GM11168 (cell line): ENCODE measurements at regions not wholly inside any gene's neighbourhood (a gene's known extent, or its start where the extent isn't known, plus 50 kb on each side); places are given as distances from the start of the nearest gene placed in this dataset.
"Not testable (repeated sequence)": the region's sequence is repeated elsewhere in the genome, so short reads cannot be mapped to it uniquely, and the experiment has no call there.

Source experiments
- in situ Hi-C: fragments of 300-500 bp; cut with MboI; formaldehyde crosslinking; loops from one replicate; pipeline ENCODE4 v1.12.0; 2022; ENCODE audit warnings: low sequenced_read_pairs; ENCODE audit not compliant: unreplicated experiment

DNA sequence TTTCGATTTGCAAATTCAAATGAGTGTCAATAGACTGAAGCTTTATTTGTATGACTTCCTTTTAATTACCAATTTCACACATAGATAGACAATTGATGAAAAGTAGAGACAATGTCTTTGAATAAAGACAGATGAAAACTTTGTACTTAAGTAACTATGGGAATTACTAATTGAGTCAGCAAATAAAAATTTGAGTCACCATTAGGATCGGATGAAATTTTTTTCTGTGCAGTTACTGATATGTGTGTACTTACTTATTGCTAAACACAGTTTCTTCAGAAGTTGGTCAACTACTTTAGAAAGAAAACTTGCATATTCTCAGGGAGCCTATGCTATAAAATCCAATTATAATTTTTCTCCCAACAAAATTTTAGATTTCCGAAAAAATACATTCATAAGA lies 224.9 kb upstream of the SLC16A7 start:
- in situ Hi-C loops, result no loop called here

DNA sequence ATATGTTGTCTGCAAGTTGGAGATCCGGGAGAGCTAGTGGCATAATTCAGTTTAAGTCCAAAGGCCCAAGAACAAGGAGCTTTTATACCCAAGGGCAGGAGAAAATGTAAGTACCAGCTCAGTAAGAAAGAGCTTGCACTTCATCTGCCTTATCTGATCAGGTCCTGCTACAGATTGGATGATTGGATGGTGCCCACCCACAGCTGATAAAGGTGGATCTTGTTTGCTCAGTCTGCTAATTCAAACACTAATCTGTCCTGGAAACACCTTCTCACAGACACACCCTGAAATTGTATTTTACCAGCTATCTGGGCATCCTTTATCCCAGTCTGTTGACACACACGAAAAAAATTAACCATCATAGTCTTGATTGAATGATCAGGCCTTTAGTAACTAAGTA lies 230.7 kb upstream of the SLC16A7 start:
- in situ Hi-C loops, result no loop called here

DNA sequence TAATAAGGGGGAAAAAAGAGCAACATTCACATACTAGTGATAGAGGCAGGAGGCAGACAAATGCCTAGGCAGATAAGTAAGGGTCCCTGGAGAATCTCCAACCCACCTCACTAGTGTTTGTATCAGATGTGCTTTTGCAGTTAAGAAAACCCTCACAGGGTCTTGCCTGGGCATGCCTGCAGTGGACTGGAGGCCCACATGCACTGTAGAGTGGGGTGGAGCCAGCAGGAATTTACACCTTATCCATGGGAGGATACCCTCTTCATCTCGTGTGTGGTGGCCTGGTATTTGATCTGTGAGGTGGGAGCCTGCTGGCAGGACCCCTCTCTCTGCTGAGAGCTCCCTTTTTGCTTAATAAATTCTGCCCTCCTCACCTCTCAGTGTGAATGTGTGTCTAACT lies 238.0 kb upstream of the SLC16A7 start:
- in situ Hi-C loops, result no loop called here

DNA sequence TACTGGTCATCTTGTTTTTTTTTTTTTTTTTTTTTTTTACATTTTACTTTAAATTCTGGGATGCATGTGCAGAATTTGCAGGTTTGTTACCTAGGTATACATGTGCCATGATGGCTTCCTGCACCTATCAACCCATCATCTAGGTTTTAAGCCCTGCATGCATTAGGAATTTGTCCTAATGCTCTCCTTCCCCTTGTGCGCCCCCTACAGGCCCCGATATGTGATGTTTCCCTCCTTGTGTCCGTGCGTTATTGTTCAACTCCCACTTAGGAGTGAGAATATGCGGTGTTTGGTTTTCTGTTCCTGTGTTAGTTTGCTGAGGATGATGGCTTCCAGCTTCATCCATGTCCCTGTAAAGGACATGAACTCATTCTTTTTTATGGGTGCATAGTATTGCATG lies 249.6 kb upstream of the SLC16A7 start:
- in situ Hi-C loops, result not testable (repeated sequence)

DNA sequence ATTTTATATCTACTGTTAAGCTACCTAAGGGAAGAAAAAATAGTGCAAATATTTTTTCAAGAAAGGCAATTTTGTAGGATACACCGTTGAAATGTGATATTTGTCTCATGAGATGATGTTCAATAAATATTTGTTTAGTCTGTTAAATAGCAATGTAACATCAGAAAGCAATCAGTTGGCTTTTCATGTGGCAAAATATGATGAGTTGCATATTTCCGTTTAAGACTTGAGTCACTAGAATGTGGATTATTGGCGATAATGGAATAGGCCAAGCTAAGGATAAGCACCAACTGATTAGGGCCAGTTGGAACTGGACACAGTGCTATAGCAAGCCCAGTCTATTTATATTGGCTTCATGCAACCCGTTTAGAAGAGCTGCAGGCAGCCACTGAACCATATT lies 250.4 kb upstream of the SLC16A7 start:
- in situ Hi-C loops, result no loop called here

DNA sequence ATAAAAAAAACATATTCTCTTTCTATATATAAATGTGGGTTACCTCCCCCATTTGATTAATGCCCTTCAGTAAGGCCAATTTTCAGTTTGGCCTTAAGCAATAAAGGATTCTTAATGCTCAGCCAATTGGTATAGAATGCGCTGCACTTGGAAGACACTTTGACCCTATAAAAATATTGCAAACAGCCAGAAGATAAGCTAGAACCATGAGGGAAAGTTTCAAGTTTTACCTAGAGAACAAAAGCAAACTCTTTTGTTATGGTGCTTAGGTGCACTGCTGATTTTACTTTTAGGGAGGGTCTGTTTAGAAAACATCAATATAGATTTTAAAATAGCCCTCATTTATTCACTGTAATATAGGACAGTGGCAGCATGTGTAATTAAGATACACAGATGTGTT lies 251.6 kb upstream of the SLC16A7 start:
- in situ Hi-C loops, result no loop called here

DNA sequence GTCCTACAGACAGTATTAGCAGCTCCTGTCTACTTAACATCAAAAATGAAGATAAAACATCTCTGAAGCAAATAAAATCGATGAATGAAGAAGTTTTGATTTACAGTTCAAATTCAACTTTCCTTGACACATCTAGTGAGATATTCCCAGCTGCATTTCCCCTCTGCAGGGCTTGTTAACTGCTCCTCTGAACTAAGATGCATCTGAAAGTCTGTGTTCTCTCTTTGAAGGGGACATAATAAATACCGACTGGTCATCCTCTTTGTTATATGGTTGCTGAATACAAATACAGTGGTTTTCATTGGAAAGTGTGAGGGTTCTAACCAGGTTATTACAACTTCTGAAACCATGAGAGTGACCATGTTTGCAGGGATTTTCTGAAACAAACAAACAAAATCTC lies 266.4 kb upstream of the SLC16A7 start:
- in situ Hi-C loops, result no loop called here

DNA sequence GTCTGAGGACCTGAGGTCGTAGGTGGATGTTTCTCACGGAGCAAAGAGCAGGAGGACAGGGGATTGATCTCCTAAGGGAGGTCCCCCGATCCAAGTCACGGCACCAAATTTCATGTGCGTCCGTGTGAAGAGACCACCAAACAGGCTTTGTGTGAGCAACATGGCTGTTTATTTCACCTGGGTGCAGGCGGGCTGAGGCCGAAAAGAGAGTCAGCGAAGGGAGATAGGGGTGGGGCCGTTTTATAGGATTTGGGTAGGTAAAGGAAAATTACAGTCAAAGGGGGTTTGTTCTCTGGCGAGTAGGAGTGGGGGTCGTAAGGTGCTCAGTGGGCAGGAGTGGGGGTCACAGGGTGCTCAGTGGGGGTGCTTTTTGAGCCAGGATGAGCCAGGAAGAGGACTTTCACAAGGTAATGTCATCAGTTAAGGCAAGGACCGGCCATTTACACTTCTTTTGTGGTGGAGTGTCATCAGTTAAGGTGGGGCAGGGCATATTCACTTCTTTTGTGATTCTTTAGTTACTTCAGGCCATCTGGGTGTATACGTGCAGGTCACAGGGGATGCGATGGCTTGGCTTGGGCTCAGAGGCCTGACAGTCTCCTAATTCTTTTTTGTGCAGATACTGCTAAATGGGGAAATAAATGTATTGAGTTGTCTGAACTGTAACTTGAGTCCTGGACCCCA lies 267.3 kb upstream of the SLC16A7 start:
- in situ Hi-C loops, result not testable (repeated sequence)

DNA sequence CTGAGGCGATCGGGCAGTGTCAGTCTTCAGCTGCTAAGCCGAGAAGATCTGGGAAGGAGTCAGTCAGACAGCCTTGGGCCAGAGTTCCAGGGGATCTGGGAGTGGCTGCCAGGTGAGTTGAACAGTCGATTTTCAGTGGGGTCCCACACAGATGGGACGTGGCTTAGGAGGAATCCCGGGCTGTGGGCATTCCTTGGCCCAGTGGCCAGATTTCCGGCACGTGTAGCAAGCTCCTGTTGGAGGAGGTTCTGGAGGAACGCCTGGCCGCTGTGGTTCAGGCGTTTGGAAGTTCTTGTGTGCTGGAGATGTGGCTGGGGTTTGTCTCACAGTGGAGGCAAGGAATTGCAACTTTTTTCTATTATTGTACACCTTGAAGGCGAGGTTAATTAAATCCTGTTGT lies 269.4 kb upstream of the SLC16A7 start:
- in situ Hi-C loops, result not testable (repeated sequence)

DNA sequence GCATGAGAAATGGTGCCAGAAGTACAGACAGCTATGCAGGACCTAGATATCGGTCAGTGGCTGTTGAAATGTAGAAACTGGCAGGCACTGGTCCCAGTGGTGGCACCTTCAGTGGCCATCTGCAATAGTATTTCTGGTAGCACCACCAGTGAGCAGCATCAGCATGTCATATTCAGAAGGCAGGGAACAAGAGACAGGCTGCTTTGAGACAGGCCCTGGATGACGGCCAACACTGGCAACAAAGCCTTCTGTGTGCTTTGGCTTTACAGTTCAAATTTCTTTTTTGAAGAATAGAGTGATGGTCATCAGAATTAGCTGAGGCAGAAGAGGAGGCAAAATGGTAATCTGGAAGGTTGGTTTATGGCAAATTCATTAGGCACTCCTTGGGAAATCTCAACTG lies 273.4 kb upstream of the SLC16A7 start:
- in situ Hi-C loops, result no loop called here

DNA sequence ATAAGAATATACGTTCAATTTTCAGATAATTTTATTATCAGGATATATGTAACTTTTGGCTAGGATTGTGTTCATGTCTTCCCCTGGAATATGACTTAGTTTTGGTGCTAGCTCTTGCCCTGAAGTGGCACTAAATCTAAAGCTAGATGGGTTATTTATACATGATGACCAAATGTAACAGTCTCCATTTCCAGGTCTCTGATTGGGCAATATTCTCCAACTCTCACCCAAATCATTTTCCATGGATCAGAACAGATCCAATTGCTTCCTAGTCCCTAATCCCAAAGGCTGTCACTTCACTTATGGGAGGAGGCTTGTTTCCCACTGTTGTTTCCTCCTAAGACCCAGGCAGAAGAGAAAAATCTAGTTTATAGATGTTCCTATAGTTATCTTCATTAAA lies 274.6 kb upstream of the SLC16A7 start:
- in situ Hi-C loops, result no loop called here

DNA sequence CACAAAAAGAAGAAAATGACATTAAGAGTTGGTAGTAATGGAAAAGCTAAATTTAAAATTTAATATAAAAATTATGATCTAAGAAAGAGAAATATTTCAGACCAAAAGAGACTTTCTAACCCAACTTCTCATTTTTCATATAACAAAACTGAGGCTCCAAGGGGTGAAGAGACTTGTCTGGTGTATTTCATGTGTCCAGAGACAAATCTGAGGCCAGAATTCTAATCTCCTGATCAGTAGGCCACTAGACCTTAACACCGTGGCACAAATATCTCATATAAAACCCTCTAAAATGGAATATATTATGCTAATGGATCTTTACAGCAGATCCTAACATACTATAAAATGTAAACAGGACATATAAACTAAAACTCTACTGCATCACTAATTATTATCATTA lies 275.7 kb upstream of the SLC16A7 start:
- in situ Hi-C loops, result no loop called here

DNA sequence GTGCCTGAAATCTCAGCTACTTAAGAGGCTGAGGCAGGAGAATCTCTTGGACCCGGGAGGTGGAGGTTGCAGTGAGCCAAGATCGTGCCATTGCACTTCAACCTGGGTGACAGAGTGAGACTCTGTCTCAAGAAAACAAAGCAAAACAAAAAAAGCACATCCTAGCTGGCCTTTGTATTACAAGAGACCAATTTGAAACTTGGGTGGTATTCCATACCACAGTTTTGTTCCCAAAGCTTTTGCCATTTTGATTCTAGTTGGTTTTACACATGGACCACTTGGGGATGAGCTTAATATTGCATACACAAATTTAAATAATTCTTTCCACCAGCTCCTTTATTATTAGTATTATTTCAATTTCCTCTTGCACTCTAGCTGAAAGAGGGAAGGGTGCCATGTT lies 276.9 kb upstream of the SLC16A7 start:
- in situ Hi-C loops, result no loop called here

DNA sequence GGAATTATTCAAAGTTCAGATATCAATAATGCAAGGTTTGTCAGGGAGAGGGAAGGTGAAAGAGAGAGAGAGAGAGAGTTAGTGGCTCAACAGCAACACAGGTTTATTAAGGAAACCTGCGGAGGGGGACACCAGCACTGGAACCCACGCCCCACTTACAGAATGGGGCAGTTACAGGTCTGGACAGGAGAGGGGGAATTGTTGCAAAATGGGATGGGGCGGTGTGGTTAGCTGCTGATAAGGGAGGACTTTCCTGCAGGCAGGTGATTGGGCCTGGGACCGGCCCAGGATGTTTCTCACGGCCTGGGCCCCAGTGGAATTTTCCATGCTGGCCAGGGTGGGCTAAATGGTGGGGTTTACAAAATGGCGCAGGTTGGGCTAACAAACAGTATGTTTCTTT lies 278.2 kb upstream of the SLC16A7 start:
- in situ Hi-C loops, result no loop called here

DNA sequence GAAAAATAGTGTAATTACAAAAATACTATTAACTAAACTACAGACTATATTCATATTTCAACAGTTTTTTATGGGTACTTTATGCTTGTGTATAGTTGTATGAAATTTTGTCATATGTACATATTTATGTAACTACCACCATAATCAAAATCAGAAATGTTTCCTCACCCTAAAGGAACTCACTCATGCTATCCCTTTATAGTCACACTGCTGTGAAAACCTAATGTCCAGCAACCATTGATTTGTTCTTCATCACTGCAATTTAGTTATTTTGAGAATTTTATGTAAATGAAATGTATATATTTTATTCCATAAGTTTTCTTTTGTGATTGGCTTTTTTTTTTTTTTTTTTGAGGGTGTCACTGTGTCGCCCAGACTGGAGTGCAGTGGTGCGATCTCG lies 278.9 kb upstream of the SLC16A7 start:
- in situ Hi-C loops, result no loop called here

DNA sequence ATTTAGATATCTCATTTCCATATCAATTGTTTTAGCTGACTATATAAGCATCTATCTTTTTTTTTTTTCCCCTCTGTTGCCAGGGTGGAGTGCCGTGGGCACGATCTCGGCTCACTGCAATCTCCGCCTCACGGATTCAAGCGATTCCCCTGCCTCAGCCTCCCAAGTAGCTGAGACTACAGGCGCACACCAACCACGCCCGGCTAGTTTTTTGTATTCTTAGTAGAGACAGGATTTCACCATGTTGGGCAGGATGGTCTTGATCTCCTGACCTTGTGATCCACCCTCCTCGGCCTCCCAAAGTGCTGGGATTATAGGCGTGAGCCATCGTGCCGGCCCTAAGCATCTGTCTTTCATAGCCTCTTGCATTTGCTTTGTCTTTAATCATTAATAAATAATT lies 279.5 kb upstream of the SLC16A7 start:
- in situ Hi-C loops, result not testable (repeated sequence)

DNA sequence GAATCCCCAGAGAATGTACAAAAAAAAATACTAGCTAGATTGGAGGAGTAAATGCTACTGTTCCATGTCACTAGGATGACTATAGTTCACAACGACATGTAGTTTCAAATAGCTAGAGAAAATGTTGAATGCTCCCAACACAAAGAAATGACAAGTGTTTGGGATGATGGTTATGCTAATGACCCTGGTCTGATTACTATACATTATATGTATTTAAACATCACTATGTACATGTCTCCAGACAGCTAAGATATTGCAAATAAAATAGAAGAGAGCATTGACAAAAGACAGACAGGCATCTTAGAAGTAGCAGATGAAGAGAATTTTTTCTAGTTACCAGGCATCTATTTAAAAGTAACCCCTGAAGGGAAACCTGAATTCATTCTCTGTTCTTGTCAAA lies 281.6 kb upstream of the SLC16A7 start:
- in situ Hi-C loops, result no loop called here

DNA sequence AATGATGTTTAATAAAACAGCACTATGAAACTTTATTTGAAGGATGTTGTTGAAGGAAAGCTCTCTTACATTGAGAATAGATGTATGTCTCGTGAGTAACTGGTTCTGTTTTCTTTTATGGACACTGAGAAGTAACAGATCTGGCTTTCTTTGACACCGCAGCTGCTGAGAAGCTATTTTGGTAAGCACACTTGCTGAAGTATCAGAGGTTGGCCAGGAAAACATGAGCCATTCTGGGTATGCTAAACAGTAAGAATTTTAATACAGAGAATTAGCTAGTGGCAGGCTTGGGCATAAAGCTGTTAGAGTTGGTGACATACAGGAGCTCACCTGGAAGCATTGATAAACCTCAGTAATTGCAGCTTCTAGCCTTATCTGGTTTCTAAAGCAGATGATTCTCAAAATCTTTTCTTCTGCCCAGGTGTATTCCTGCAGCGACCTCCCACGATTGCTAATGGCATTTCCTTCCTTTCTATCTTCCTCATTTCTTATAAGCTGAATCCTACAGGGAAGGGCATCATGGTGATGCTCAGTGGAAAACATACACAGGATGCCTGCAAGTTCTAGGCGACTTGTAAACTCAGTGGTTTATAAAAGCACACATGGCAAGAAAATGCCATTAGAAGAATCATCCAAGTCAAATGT lies 291.6 kb upstream of the SLC16A7 start:
- in situ Hi-C loops, result no loop called here

DNA sequence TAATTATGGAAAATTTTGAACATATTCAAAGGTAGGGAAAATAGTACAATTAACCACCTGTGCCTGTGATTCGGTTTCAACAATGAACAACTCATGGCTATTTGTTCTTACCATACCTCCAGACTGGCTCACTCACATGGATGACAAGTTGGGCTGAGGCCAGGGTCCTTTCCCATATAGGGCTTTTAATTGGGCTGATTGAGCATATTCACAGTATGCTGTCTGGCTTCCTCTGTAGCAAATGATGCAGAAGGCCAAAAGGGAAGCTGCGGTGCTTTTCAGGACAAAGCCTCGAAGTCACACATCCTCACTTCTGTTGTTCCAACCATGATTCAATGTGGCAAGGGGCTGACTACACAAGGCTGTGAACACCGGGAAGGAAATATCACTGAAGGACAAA lies 297.5 kb upstream of the SLC16A7 start:
- in situ Hi-C loops, result no loop called here

DNA sequence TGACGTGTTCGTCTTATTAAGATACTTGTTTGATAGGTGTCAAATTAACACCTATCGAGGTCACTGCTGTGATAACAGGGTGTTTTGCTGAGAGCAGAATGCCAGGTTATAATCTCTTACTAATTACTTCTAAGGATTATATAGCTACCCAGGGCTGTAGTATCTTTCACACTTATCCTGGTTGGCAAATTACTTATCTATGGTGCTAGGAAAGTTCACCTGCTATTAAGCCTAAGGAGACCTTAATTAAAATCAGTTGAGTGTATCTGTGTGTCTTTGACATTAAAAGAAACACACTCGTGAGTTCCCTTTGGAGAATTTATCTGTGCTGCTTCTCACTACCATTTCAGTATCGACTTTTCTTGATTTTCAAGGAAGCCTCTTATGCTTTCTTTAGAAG lies 301.6 kb upstream of the SLC16A7 start:
- in situ Hi-C loops, result no loop called here

DNA sequence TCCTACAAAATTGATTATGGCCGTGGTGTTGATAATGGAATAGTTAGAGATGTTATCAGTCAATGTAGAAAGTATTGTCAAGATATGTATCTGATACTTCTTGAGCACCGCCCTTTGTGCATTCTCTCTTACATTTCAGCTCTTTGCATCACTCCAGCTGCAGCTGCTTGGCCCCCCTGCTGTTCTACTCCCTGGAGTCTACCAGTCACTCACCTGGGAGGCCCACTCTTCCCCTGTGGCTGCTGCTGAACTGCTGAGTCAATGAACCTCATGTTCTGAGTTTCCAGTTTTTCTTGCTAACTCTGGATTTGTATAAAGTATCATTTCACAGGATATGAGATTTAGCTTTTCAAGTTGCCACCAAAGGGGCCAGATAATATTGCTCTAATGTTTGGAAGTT lies 312.8 kb upstream of the SLC16A7 start:
- in situ Hi-C loops, result no loop called here

DNA sequence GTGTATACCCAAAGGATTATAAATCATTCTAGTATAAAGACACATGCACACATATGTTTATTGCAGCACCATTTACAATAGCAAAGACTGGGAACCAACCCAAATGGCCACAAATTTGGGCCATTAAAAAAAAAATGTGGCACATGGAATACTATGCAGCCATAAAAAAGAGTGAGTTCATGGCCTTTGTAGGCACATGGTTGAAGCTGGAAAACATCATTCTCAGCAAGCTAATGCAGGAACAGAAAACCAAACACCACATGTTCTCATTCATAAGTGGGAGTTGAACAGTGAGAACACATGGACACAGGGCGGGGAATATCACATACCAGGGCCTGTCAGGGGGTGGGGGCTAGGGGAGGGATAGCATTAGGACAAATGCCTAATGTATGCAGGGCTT lies 322.3 kb upstream of the SLC16A7 start:
- in situ Hi-C loops, result not testable (repeated sequence)
